ENCODE measurements at regions not wholly inside any gene's neighbourhood (a gene's known extent, or its start where the extent isn't known, plus 50 kb on each side); places are given as distances from the start of the nearest gene placed in this dataset.

- 5% methylated on average over 5 of the region's 5 CpGs for WGBS (ENCODE audit: insufficient coverage, insufficient replicate concordance, low lambda C conversion rate, missing lambda C conversion rate)
- H3K4me2 ChIP-seq (ENCODE audit: control insufficient read depth, insufficient read depth) = no peak overlapping the region
- H3K27ac ChIP-seq (ENCODE audit: control insufficient read depth, insufficient read depth) = no peak overlapping the region
- ATAC-seq = no peak
- no TSS peak for BruUV-seq (replicated peaks)
- H3K4me1 ChIP-seq (ENCODE audit: control insufficient read depth, insufficient read depth, low read length) = no peaks in the 10 kb centered on the region
- no peaks in the 10 kb centered on the region for H3K27me3 ChIP-seq (replicated peaks in 1 of 2; ENCODE audit: control insufficient read depth in 2 of 2, insufficient read depth in 2 of 2, low read length in 1 of 2)
- no peaks in the 10 kb centered on the region for H3K36me3 ChIP-seq (ENCODE audit: control insufficient read depth in 2 of 2, insufficient read depth in 2 of 2, low read length in 1 of 2)
- POLR2A ChIA-PET = no interaction called here
- H3K79me2 ChIP-seq (ENCODE audit: control insufficient read depth, insufficient read depth, low read length) = no peaks in the 10 kb centered on the region
- H2AFZ ChIP-seq (ENCODE audit: control insufficient read depth, low read depth, low read length) = no peak overlapping the region
- intact Hi-C loops (cut with micrococcal nuclease; ENCODE audit: unreplicated experiment) = no loop called here
- no peaks in the 10 kb centered on the region for H3K9me3 ChIP-seq (replicated peaks; ENCODE audit: control insufficient read depth, insufficient read depth, low read length)
- CTCF ChIA-PET = no interaction called here
- TF ChIP-seq NR2F1 (conservative IDR thresholded peaks at IDR 0.05) (no peak), LARP7 (IDR thresholded peaks at IDR 0.05) (no peak), SREBF2 (IDR thresholded peaks at IDR 0.05; ENCODE audit: low read length) (no peak), TCF12 (IDR thresholded peaks at IDR 0.05; ENCODE audit: low read depth, low read length) (no peak), RAD51 (IDR thresholded peaks at IDR 0.05) (no peak), ZNF592 (IDR thresholded peaks at IDR 0.05) (no peak), EZH2 (IDR thresholded peaks at IDR 0.05; ENCODE audit: borderline replicate concordance, control insufficient read depth, low read depth, low read length) (no peak)
- RAD21 ChIA-PET (ENCODE audit: unreplicated experiment) = no interaction called here
- SMC1A ChIA-PET (ENCODE audit: uncharacterized antibody, unreplicated experiment) = no interaction called here
- no peaks in the 10 kb centered on the region for H4K20me1 ChIP-seq (ENCODE audit: control insufficient read depth, insufficient read depth)
- in situ Hi-C loops (cut with MboI) = no loop called here
- FAIRE-seq = no peak
- H3K4me3 ChIP-seq = no peak overlapping the region
- DNase-seq (ENCODE audit: low read depth, low spot score) = no peak
- H3K9ac ChIP-seq (ENCODE audit: control insufficient read depth, insufficient read depth, low read length) = no peak overlapping the region
These were observed 199.1 kb upstream of the TCF21 start for GRCh38 chr6:133689863-133690262.
